ENCODE measurements at regions not wholly inside any gene's neighbourhood (a gene's known extent, or its start where the extent isn't known, plus 50 kb on each side); places are given as distances from the start of the nearest gene placed in this dataset.

DNA sequence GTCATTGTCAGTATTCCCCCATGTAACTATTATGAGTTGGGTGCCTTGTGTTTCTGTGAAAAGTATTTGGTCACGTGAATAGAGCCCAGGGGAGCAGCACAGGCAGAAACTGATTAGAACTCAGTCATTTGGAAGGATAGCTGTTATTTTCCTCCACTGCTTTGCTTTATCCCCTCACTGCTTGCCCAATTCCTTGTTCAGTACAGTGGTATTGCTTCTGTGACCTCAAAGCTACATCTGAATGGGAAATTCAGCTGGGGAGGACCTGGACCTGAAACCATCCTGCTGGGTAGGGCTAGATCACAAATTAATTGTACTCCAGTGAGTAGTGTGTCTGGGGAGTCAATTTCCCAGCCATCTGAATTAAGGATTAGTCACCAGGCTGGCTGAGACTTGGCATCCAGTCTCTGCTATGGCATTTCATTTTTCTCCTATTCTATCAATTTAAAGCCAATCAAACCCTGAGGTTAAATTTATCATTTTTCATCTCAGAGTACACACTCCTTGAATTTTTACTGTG is 1231.6 kb upstream of the GYPC start:
- in situ Hi-C loops (cut with HindIII; ENCODE audit: low sequenced_read_pairs), result no loop called here
- DNase-seq (ENCODE audit: low spot score), result no peak

DNA sequence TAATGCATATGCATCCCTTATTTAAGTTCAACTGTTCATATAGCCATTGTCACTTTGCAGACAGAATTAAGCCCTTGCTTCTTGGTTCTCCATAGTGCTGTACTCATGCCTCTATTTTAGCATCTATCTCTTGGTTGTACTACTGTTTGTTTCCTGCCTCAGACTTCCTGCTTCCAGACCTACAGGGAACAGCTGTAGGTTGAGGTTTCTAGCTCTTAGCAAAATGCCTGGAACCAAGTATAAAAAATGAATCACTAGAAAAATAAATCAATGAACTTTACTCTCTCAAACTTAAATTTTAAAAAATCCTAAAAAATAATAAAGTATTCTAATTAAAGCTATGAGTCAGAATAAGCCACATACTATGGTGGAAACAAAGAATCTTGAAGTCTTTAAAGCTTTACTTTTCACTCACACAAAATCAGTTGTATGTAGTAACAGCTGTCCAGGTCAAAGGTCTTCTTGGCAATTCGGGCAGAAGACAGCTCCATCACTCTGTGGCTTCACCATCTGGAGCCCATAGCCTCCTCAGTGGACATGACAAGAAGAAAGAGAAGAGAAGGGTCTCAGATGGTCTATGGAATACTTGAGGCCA is 1228.1 kb upstream of the GYPC start:
- in situ Hi-C loops (cut with HindIII; ENCODE audit: low sequenced_read_pairs), result no loop called here
- DNase-seq (ENCODE audit: low spot score), result no peak

- in situ Hi-C loops (cut with HindIII; ENCODE audit: low sequenced_read_pairs), result no loop called here
- DNase-seq (ENCODE audit: low spot score), result no peak
These were observed 1211.9 kb upstream of the GYPC start for GRCh38 chr2:125444106-125444505.

GRCh38 chr2:125445495-125445894 is 1210.5 kb upstream of the GYPC start:
- in situ Hi-C loops (cut with HindIII; ENCODE audit: low sequenced_read_pairs), result no loop called here
- no peak for DNase-seq (ENCODE audit: low spot score)

DNA sequence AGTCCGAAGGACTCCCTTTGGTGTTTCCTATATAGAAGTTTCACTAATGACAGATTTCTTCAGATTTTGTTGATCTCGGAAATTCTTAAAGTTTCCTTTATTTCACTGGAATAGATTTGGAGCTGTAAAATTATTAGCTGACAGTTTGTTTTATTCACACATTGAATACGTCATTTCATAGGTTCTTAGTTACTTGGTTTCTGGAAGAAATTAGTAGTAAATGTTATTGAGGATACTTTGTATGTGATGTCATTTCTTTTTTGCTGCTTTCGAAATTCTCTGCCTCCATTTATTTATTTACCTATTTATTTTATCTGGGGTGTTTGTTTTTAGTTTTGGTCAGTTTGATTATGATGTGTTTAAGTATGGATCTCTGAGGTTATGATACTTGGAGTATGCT is 1205.9 kb upstream of the GYPC start:
- in situ Hi-C loops (cut with HindIII; ENCODE audit: low sequenced_read_pairs), result no loop called here
- no peak for DNase-seq (ENCODE audit: low spot score)

DNA sequence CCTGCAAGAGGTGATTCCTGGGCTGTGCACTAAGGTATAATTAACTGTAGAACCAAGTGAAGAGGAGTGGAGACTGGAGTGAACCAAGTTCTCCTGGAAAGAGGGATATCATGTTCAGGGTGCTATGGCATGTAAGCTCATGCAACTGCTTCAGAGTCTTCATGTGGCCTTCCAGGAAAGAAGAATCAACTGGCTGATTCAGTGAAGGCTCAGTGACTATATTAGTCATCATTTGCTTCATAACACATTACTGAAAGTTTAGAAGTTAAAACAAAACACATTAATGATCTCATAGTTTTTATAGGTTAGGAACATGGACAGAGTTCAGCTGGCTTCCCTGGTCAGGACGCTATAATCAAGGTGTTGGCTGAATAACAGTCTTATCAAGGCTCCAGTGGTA is 1200.8 kb upstream of the GYPC start:
- in situ Hi-C loops (cut with HindIII; ENCODE audit: low sequenced_read_pairs), result no loop called here
- no peak for DNase-seq (ENCODE audit: low spot score)

GRCh38 chr2:125456693-125457363 is 1199.1 kb upstream of the GYPC start:
- no peak for DNase-seq (ENCODE audit: low spot score)
- in situ Hi-C loops (cut with HindIII; ENCODE audit: low sequenced_read_pairs), result no loop called here

DNA sequence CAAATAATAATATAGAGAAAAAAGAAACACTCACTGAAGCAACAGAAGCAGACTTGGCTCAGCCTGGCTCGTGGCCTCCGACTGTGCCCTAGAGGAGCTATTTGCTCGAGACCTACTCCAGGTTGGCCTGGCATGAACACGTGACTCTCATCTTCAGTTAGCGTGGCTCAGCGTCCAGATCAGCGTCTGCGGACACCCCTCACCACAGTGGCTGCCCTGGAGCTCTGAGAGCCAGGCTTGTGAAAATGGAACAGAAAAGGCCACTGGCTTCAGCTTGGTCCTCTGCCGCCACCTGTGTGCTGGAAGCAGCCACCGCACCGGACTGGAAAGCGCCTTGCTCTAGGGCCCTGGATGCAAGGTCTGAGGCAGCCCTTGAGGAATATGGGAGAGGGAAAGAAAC is 1184.0 kb upstream of the GYPC start:
- DNase-seq (ENCODE audit: low spot score), result no peak
- in situ Hi-C loops (cut with HindIII; ENCODE audit: low sequenced_read_pairs), result no loop called here

DNA sequence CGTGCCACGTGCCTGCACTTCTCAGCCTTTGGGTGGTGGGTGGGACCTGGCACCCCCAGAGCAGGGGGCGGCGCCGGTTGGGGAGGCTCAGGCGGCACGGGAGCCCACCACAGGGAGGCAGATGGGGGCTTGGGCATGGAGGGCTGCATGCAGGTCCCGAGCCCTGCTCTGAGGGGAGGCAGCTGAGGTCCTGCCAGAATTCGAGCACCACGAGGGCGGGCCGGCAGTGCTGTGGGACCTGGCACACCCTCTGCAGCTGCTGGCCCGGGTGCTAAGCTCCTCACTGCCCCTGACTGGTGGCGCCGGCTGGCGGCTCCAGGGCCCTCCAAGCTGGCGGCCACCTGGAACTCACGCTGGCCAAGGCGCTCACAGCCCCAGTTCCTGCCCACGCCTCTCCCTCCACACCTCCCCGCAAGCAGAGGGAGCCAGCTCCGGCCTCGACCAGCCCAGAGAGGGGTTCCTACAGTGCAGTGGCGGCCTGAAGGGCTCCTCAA is 1176.8 kb upstream of the GYPC start:
- in situ Hi-C loops (cut with HindIII; ENCODE audit: low sequenced_read_pairs), result no loop called here

DNA sequence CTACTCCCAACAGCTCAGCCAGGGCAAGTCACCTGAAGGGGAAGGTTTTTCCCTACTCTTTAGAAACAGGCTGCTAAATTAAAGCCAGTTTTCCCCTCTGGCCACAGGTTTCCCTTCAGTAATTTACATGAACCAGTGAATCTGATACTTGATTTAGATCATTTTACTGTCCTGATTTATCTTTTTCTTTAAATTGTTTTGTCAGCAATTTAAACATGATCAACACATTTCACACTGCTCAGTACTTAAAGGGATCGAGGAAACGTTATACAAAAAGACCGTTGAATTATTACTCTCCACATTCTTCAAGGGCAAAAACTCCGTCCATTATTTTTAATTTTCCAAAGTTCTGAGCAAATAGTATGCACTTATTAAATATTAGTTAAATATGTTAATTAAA is 1165.7 kb upstream of the GYPC start:
- in situ Hi-C loops (cut with HindIII; ENCODE audit: low sequenced_read_pairs), result no loop called here
- DNase-seq (ENCODE audit: low spot score), result no peak

More for the DNA sequence above, 1176.8 kb upstream of the GYPC start:
- no peak for DNase-seq (ENCODE audit: low spot score)

DNA sequence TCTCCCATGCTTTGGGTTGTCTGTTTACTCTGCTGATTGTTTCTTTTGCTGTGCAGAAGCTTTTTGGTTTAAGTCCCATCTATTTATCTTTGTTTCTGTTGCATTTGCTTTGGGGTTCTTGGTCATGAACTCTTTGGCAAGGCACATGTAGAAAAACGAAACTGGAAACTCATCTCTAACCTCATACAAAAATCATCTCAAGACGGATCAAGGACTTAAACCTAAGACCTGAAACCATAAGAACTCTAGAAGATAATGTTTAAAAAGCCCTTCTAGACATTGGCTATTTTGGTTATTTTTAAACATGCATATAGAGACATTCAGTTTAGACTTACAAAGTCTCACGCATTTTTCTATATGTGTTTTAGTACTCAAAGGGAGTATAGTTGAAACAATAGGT is 1164.3 kb upstream of the GYPC start:
- in situ Hi-C loops (cut with HindIII; ENCODE audit: low sequenced_read_pairs), result no loop called here
- no peak for DNase-seq (ENCODE audit: low spot score)

DNA sequence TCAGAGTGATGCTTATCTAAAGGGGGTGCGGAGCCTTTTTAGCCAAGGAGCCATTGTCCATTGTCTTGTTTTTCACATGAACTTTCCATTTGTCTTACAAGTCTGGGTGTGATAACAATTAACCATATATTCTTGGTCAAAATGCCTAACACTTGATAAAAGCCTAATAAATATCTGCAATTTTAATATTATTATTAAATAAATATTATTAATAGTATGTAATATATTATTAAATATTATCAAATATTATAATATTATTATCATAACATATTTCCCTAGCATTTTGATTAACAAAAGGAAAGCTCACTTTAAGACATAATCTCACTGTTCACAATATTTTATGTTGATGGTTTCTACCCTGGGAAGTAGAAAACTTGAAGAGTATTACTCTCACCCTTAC is 1143.6 kb upstream of the GYPC start:
- no peak for DNase-seq (ENCODE audit: low spot score)
- in situ Hi-C loops (cut with HindIII; ENCODE audit: low sequenced_read_pairs), result no loop called here

DNA sequence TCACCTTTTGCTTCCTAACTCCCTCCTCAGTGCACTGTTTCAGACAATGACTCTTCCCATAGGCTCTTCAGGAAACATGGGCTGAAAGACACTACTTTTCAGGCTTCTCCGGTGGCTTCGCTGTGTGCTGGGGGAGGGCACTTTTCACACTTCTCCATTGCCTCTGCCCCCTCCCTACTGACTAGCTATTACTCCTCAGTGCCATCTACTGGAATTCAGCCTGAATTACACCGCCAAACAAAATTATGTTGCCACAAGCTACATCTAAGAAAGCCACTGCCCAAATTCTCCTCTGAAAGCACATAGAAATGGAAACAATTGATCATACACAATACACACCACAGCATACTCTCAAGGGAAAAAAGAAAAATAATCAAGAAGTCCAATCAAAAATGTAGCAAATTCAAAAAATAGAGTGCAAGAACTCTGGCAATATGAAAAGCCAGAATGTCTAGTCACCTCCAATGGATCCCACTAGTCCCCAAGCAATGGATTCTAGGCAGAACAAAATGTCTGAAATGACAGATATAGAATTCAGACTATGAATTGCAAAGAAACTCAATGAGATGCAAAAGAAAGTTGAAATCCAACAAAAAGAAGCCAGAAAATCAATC is 1139.4 kb upstream of the GYPC start:
- in situ Hi-C loops (cut with HindIII; ENCODE audit: low sequenced_read_pairs), result no loop called here
- no peak for DNase-seq (ENCODE audit: low spot score)

DNA sequence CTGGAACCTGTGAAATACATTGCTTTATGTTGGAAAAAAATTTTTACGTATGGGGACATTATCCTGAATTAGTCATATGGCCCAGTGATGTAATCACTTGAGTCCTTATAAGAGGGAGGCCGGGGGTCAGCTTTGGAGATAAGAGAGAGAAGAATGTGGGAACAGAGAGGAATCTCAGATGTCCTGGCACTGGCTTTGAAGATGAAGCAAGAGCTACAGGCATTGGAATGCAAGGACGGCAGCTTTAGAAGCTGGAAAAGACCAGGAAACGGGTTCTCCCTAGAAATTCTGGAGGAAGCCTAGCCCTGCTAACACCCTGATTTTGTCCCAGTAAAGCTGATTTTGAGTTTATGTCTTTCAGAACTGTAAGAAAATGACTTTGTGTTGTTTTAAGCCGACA is 1129.9 kb upstream of the GYPC start:
- in situ Hi-C loops (cut with HindIII; ENCODE audit: low sequenced_read_pairs), result no loop called here
- DNase-seq (ENCODE audit: low spot score), result no peak

GRCh38 chr2:125535089-125535488 is 1120.9 kb upstream of the GYPC start:
- in situ Hi-C loops (cut with HindIII; ENCODE audit: low sequenced_read_pairs), result no loop called here
- DNase-seq (ENCODE audit: low spot score), result no peak

- DNase-seq (ENCODE audit: low spot score), result no peak
- in situ Hi-C loops (cut with HindIII; ENCODE audit: low sequenced_read_pairs), result no loop called here
These were observed 1111.9 kb upstream of the GYPC start for GRCh38 chr2:125543968-125544514.

DNA sequence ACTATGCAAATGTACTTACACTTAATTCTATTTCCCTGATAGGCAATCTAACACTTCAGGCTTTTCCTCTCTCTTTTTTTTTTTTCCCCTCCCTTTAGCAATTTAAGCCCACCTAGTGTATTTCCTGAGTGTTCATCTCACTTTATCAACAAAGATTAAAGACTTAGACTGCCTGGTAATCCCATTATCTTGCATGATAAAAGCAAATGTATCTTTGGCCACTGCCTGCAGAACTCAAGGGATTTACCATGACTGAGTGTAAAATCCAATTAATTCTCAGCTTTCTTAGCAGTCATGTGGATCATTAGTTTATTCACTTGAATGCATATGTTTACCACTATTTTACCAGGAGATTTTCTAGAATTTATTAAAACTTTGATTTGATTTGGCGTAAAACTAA is 1102.2 kb upstream of the GYPC start:
- in situ Hi-C loops (cut with HindIII; ENCODE audit: low sequenced_read_pairs), result no loop called here
- no peak for DNase-seq (ENCODE audit: low spot score)

GRCh38 chr2:125554956-125555355 is 1101.0 kb upstream of the GYPC start:
- in situ Hi-C loops (cut with HindIII; ENCODE audit: low sequenced_read_pairs), result no loop called here
- no peak for DNase-seq (ENCODE audit: low spot score)

DNA sequence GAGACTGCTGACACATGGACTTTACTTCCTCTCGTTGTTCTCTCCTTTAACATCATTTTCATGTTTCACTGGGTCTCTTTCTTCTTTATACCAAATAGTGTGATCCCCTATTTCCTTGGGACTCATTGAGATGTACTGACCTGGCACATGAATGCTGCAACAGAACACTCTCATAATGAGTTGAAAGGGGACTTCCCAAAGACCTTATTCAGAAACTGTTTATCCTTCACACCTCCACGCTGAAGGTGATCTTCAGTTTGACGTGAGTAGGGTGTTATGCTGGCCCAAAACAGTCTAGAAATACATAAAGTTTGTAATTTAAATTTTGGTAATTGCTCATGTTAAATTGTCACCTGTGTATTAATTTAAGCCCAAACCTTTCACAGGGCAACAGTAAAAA is 1096.8 kb upstream of the GYPC start:
- DNase-seq (ENCODE audit: low spot score), result no peak

DNA sequence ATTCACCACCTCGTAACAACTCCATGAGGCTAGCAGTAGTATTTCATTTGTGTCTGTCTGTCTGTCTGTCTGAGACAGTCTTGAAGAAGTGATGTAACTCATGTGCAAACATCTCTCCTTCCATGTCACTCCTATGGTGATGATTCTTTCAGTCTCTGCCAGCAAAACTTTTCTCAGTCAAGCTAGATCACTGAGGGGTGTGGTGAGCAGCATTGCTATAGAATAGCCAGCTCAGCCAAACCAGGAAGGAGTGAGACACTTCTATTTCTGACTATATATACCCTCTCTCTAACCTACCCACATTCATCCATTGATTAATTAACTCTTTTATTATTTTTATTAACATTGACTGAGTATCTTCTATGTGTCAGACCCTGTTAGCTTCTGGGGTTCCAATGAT is 1095.1 kb upstream of the GYPC start:
- DNase-seq (ENCODE audit: low spot score), result no peak
- in situ Hi-C loops (cut with HindIII; ENCODE audit: low sequenced_read_pairs), result no loop called here

More for the DNA sequence above, 1096.8 kb upstream of the GYPC start:
- in situ Hi-C loops (cut with HindIII; ENCODE audit: low sequenced_read_pairs), result no loop called here

All from G401 (cell line).